H1 (cell line): ENCODE measurements at regions not wholly inside any gene's neighbourhood (a gene's known extent, or its start where the extent isn't known, plus 50 kb on each side); places are given as distances from the start of the nearest gene placed in this dataset.

Experiments
- PHF8 ChIP-seq: fragments of 200-600 bp; sonication (generic); conservative IDR thresholded peaks from 2 replicates; pipeline ENCODE4 v1.7.1; 2012; ENCODE audit warnings: low read depth, mild to moderate bottlenecking, inconsistent platforms, low read length, moderate library complexity
- POU5F1 ChIP-seq: IDR thresholded peaks from 2 replicates; pipeline ENCODE4 v1.6.1; 2011; ENCODE audit warnings: low read depth, mild to moderate bottlenecking, low read length, moderate library complexity
- RXRA ChIP-seq: IDR thresholded peaks from 2 replicates; pipeline ENCODE4 v1.6.1; 2011; ENCODE audit warnings: low read depth, mild to moderate bottlenecking, low read length, moderate library complexity; ENCODE audit not compliant: insufficient read depth
- SAP30 ChIP-seq: fragments of 300-600 bp; sonication (generic); IDR thresholded peaks from 2 replicates; pipeline ENCODE4 v1.7.1; 2012; ENCODE audit warnings: low read length, moderate library complexity, mild to moderate bottlenecking, inconsistent platforms; ENCODE audit not compliant: insufficient read depth, insufficient replicate concordance
- TF ChIP-seq, protein P1 (sequence below): fragments of 300-600 bp; sonication (generic); IDR thresholded peaks from 2 replicates; pipeline ENCODE4 v1.7.1; 2012; ENCODE audit warnings: low read length, moderate library complexity, mild to moderate bottlenecking, inconsistent platforms; ENCODE audit not compliant: insufficient replicate concordance

DNA sequence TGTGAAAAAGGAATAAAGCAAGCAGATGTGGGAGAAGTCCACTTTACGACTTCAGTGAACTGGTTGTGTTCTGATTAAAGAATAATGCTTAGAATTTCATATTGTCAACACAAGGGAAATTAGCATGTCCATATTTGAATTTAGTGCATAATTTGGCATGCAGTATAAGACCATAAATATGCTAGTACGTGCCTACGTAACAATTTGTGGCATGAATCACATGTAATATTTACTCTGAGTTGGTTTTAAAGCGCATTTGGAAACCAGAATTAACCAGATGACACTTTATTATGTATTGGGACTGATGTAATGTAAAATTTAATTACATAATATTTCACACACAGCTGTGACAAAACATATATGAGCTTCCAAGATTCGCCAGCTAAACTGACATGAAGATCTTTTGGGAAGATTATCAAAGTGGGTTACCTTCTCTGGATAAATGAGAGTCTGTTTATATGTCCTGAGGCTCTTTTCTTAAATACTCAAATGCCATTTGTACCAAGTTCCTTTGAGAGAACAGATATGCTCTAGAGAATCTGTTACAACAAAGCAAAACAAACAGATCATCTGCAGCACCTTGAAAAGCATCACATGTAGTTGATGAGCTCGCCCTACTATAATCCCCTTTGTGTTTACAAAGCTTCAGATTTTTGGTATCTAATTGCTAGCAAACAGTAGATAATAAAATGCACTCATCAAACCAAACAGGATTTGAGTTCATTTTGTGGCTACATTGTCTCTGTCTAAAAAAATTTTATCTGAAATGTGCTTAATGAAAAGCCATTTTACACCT lies 1468.6 kb downstream of the CDH11 start (continued):
- no peak for TF ChIP-seq POU5F1
- no peak for TF ChIP-seq SAP30
- TF ChIP-seq, protein P1, sequence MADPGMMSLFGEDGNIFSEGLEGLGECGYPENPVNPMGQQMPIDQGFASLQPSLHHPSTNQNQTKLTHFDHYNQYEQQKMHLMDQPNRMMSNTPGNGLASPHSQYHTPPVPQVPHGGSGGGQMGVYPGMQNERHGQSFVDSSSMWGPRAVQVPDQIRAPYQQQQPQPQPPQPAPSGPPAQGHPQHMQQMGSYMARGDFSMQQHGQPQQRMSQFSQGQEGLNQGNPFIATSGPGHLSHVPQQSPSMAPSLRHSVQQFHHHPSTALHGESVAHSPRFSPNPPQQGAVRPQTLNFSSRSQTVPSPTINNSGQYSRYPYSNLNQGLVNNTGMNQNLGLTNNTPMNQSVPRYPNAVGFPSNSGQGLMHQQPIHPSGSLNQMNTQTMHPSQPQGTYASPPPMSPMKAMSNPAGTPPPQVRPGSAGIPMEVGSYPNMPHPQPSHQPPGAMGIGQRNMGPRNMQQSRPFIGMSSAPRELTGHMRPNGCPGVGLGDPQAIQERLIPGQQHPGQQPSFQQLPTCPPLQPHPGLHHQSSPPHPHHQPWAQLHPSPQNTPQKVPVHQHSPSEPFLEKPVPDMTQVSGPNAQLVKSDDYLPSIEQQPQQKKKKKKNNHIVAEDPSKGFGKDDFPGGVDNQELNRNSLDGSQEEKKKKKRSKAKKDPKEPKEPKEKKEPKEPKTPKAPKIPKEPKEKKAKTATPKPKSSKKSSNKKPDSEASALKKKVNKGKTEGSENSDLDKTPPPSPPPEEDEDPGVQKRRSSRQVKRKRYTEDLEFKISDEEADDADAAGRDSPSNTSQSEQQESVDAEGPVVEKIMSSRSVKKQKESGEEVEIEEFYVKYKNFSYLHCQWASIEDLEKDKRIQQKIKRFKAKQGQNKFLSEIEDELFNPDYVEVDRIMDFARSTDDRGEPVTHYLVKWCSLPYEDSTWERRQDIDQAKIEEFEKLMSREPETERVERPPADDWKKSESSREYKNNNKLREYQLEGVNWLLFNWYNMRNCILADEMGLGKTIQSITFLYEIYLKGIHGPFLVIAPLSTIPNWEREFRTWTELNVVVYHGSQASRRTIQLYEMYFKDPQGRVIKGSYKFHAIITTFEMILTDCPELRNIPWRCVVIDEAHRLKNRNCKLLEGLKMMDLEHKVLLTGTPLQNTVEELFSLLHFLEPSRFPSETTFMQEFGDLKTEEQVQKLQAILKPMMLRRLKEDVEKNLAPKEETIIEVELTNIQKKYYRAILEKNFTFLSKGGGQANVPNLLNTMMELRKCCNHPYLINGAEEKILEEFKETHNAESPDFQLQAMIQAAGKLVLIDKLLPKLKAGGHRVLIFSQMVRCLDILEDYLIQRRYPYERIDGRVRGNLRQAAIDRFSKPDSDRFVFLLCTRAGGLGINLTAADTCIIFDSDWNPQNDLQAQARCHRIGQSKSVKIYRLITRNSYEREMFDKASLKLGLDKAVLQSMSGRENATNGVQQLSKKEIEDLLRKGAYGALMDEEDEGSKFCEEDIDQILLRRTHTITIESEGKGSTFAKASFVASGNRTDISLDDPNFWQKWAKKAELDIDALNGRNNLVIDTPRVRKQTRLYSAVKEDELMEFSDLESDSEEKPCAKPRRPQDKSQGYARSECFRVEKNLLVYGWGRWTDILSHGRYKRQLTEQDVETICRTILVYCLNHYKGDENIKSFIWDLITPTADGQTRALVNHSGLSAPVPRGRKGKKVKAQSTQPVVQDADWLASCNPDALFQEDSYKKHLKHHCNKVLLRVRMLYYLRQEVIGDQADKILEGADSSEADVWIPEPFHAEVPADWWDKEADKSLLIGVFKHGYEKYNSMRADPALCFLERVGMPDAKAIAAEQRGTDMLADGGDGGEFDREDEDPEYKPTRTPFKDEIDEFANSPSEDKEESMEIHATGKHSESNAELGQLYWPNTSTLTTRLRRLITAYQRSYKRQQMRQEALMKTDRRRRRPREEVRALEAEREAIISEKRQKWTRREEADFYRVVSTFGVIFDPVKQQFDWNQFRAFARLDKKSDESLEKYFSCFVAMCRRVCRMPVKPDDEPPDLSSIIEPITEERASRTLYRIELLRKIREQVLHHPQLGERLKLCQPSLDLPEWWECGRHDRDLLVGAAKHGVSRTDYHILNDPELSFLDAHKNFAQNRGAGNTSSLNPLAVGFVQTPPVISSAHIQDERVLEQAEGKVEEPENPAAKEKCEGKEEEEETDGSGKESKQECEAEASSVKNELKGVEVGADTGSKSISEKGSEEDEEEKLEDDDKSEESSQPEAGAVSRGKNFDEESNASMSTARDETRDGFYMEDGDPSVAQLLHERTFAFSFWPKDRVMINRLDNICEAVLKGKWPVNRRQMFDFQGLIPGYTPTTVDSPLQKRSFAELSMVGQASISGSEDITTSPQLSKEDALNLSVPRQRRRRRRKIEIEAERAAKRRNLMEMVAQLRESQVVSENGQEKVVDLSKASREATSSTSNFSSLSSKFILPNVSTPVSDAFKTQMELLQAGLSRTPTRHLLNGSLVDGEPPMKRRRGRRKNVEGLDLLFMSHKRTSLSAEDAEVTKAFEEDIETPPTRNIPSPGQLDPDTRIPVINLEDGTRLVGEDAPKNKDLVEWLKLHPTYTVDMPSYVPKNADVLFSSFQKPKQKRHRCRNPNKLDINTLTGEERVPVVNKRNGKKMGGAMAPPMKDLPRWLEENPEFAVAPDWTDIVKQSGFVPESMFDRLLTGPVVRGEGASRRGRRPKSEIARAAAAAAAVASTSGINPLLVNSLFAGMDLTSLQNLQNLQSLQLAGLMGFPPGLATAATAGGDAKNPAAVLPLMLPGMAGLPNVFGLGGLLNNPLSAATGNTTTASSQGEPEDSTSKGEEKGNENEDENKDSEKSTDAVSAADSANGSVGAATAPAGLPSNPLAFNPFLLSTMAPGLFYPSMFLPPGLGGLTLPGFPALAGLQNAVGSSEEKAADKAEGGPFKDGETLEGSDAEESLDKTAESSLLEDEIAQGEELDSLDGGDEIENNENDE = no peak
- no peak for TF ChIP-seq RXRA
- no peak for TF ChIP-seq PHF8
